Calu3 (cell line): ENCODE measurements at regions not wholly inside any gene's neighbourhood (a gene's known extent, or its start where the extent isn't known, plus 50 kb on each side); places are given as distances from the start of the nearest gene placed in this dataset.

Experiments
- BruUV-seq: library from RNA; stranded (reverse); fragments of 400-500 nt; replicated peaks from 2 replicates; lab custom pipeline; 2021; lab: Mats Ljungman, UMichigan
- CTCF ChIA-PET: fragments of 300-600 bp; sonication (Branson Sonifier 250); formaldehyde crosslinking; loops from one replicate; lab custom pipeline; 2022; ENCODE audit warnings: antibody characterized with exemption; lab: Charles Lee
- DNase-seq: peaks from one replicate; pipeline ENCODE4 v3.0.0; 2022
- H3K27ac Mint-ChIP-seq: one replicate; pipeline ENCODE4 v1.8.0; 2022; ENCODE audit warnings: mixed read lengths; ENCODE audit not compliant: unreplicated experiment
- H3K27me3 Mint-ChIP-seq: one replicate; pipeline ENCODE4 v1.8.0; 2022; ENCODE audit warnings: mixed read lengths; ENCODE audit not compliant: unreplicated experiment
- H3K36me3 Mint-ChIP-seq: one replicate; pipeline ENCODE4 v1.8.0; 2022; ENCODE audit warnings: mild to moderate bottlenecking, moderate library complexity, mixed read lengths; ENCODE audit not compliant: insufficient read depth, unreplicated experiment
- H3K4me1 Mint-ChIP-seq: one replicate; pipeline ENCODE4 v1.8.0; 2022; ENCODE audit warnings: mild to moderate bottlenecking, low read depth, mixed read lengths; ENCODE audit not compliant: unreplicated experiment
- H3K4me3 Mint-ChIP-seq: one replicate; pipeline ENCODE4 v1.8.0; 2022; ENCODE audit warnings: mild to moderate bottlenecking, low read depth, moderate library complexity, mixed read lengths; ENCODE audit not compliant: unreplicated experiment
- H3K9me3 Mint-ChIP-seq: one replicate; pipeline ENCODE4 v1.8.0; 2022; ENCODE audit warnings: low read depth, mixed read lengths; ENCODE audit not compliant: unreplicated experiment
- CTCF ChIP-seq: fragments of 200-600 bp; IDR thresholded peaks from one replicate; pipeline ENCODE4 v1.8.0; 2022; ENCODE audit warnings: antibody characterized with exemption; ENCODE audit not compliant: unreplicated experiment
- intact Hi-C: fragments of 100-400 bp; cut with micrococcal nuclease; formaldehyde crosslinking; loops from one replicate; pipeline ENCODE4 v1.10.0; 2022; ENCODE audit not compliant: unreplicated experiment

- no peaks in the 10 kb centered on the region for H3K9me3 Mint-ChIP-seq
- no TSS peak for BruUV-seq
- H3K4me3 Mint-ChIP-seq: no peak overlapping the region
- no peaks in the 10 kb centered on the region for H3K27me3 Mint-ChIP-seq
- TF ChIP-seq CTCF: no peak
- CTCF ChIA-PET: no interaction called here
- H3K36me3 Mint-ChIP-seq: peaks cover 10% of the 10 kb centered on the region
- H3K27ac Mint-ChIP-seq: no peak overlapping the region
- DNase-seq: no peak
- intact Hi-C loops: no loop called here
- peaks cover 31% of the 10 kb centered on the region for H3K4me1 Mint-ChIP-seq
Measured at GRCh38 chr1:29646161-29646775, 409.9 kb downstream of the PTPRU start.

- H3K4me1 Mint-ChIP-seq: peaks cover 38% of the 10 kb centered on the region
- H3K27ac Mint-ChIP-seq: no peak overlapping the region
- CTCF ChIA-PET: no interaction called here
- no peak for DNase-seq
- intact Hi-C loops: no loop called here
- H3K27me3 Mint-ChIP-seq: no peaks in the 10 kb centered on the region
- no peak overlapping the region for H3K4me3 Mint-ChIP-seq
- H3K36me3 Mint-ChIP-seq: peaks cover 10% of the 10 kb centered on the region
- no TSS peak for BruUV-seq
- TF ChIP-seq CTCF: no peak
- H3K9me3 Mint-ChIP-seq: no peaks in the 10 kb centered on the region
Measured at GRCh38 chr1:29645586-29645985, 409.3 kb downstream of the PTPRU start.

GRCh38 chr1:29644812-29645211 lies 408.5 kb downstream of the PTPRU start:
- no peak for DNase-seq
- intact Hi-C loops: no loop called here
- BruUV-seq: no TSS peak
- Mint-ChIP-seq H3K36me3 (peaks cover 10% of the 10 kb centered on the region), H3K27ac (no peak overlapping the region), H3K4me3 (no peak overlapping the region), H3K27me3 (no peaks in the 10 kb centered on the region), H3K9me3 (no peaks in the 10 kb centered on the region), H3K4me1 (peaks cover 39% of the 10 kb centered on the region)
- no peak for TF ChIP-seq CTCF
- CTCF ChIA-PET: no interaction called here

DNA sequence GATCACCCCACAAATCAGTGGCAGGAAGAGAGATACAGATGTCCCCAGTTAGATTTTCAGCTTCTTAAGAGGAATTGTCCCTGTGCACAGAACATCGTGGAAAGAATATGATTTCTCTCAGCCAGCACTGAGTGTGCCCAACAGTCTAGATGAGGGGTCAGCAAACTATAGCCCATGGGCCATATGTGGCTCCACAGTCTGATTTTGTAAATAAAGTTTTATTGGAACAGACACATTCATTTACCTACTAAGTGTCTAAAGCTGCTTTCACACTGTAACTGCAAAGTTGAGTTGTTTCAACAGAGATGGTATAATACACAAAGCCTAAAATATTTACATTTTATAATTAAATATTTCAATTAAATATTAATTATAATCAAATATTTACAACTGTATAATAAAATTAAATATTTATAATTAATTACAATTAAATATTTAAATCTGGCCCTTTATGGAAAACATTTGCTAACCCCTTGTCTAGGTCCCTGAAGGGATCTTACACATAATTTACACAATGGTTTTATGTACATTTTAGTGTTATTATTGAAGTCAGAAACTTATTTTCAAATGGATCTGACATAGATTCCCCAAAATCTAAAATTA lies 407.6 kb downstream of the PTPRU start:
- no peak for DNase-seq
- CTCF ChIA-PET: no interaction called here
- no peak for TF ChIP-seq CTCF
- H3K27me3 Mint-ChIP-seq: no peaks in the 10 kb centered on the region
- peaks cover 5% of the 10 kb centered on the region for H3K36me3 Mint-ChIP-seq
- intact Hi-C loops: no loop called here
- BruUV-seq: no TSS peak
- no peaks in the 10 kb centered on the region for H3K9me3 Mint-ChIP-seq
- H3K27ac Mint-ChIP-seq: no peak overlapping the region
- H3K4me3 Mint-ChIP-seq: no peak overlapping the region
- H3K4me1 Mint-ChIP-seq: peaks cover 39% of the 10 kb centered on the region
